SU-DHL-6 (cell line): ENCODE measurements at regions not wholly inside any gene's neighbourhood (a gene's known extent, or its start where the extent isn't known, plus 50 kb on each side); places are given as distances from the start of the nearest gene placed in this dataset.

Experiments
- H2AFZ ChIP-seq: fragments of 200-600 bp; sonication (generic); 2 replicates; pipeline ENCODE4 v1.6.1; 2014; ENCODE audit warnings: low read depth, mild to moderate bottlenecking, moderate library complexity, mixed read lengths, antibody characterized with exemption, low read length; ENCODE audit not compliant: severe bottlenecking
- H3F3A ChIP-seq: fragments of 200-600 bp; shearing (Covaris generic); 2 replicates; pipeline ENCODE4 v1.6.0; 2016; ENCODE audit warnings: antibody characterized with exemption, mild to moderate bottlenecking; ENCODE audit not compliant: insufficient read depth
- H3K27ac ChIP-seq: fragments of 200-600 bp; sonication (generic); 2 replicates; pipeline ENCODE4 v1.5.1; 2016; ENCODE audit warnings: low read depth, mild to moderate bottlenecking, low read length, moderate library complexity, mixed read lengths
- H3K27me3 ChIP-seq: fragments of 200-600 bp; sonication (generic), shearing (Covaris generic); 2 replicates; pipeline ENCODE4 v1.6.0; 2014; ENCODE audit warnings: mild to moderate bottlenecking, low read length
- H3K36me3 ChIP-seq: fragments of 200-600 bp; sonication (generic); 2 replicates; pipeline ENCODE4 v1.6.1; 2014; ENCODE audit warnings: mild to moderate bottlenecking, low read length, mixed read lengths
- H3K4me2 ChIP-seq: fragments of 300-600, 200-600 bp; shearing (Covaris generic), sonication (generic); 2 replicates; pipeline ENCODE4 v1.6.0; 2014; ENCODE audit warnings: low read length, low read depth, mild to moderate bottlenecking; ENCODE audit not compliant: poor library complexity, severe bottlenecking
- H3K4me3 ChIP-seq: fragments of 200-600 bp; sonication (generic); 2 replicates; pipeline ENCODE4 v1.5.1; 2014; ENCODE audit warnings: antibody characterized with exemption, low read length, mild to moderate bottlenecking, mixed read lengths; ENCODE audit not compliant: insufficient read depth, poor library complexity, severe bottlenecking
- H3K79me2 ChIP-seq: fragments of 200-600 bp; sonication (generic); 2 replicates; pipeline ENCODE4 v1.6.1; 2014; ENCODE audit warnings: mild to moderate bottlenecking, low read length, moderate library complexity; ENCODE audit not compliant: insufficient read depth
- H3K9ac ChIP-seq: fragments of 200-600 bp; sonication (generic); 2 replicates; pipeline ENCODE4 v1.7.0; 2014; ENCODE audit warnings: mild to moderate bottlenecking, low read length
- H3K9me2 ChIP-seq: fragments of 200-600 bp; sonication (generic); replicated peaks from 2 replicates; pipeline ENCODE4 v1.6.1; 2014; ENCODE audit warnings: low read length; ENCODE audit not compliant: insufficient read depth
- H3K9me3 ChIP-seq: fragments of 200-600 bp; sonication (generic); 2 replicates; pipeline ENCODE4 v1.6.1; 2014; ENCODE audit warnings: low read length, mixed read lengths; ENCODE audit not compliant: insufficient read depth
- H4K20me1 ChIP-seq: fragments of 200-600 bp; sonication (generic); 2 replicates; pipeline ENCODE4 v1.6.1; 2014; ENCODE audit warnings: low read depth, mild to moderate bottlenecking, antibody characterized with exemption, low read length, moderate library complexity, mixed read lengths
- EZH2phosphoT487 ChIP-seq: fragments of 200-600 bp; sonication (generic), shearing (Covaris generic); conservative IDR thresholded peaks from 2 replicates; pipeline ENCODE4 v1.6.1; 2018; ENCODE audit warnings: mild to moderate bottlenecking, antibody characterized with exemption, low read length, moderate library complexity, mixed read lengths
- TF ChIP-seq, protein P1 (sequence below): fragments of 200-600 bp; sonication (generic); IDR thresholded peaks from one replicate; pipeline ENCODE4 v1.5.1; 2017; ENCODE audit warnings: antibody characterized with exemption, mild to moderate bottlenecking, low read length, moderate library complexity; ENCODE audit not compliant: insufficient read depth, poor library complexity, severe bottlenecking

DNA sequence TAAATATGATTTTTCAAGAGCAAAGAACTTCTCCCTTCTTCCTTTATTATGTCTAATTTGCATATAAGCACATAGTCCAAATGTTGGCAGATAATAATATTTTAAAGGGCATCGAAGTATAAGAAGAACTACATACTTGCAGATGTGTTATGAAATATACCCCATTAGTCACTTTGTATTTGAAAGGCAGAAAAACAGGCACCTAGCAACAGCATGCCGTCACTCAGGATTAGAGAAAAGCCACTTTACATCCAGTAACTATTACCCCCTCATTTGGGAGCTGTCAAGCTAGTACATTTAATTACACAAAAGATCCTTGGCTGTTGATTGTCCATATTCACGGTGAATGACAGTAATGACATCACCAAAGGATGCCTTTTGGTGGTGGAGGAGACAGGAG, 99.3 kb upstream of the ARMC2 start:
- Histone ChIP-seq H3K27ac (no peak overlapping the region), H2AFZ (no peak overlapping the region), H3K36me3 (no peaks in the 10 kb centered on the region), H3K4me3 (no peak overlapping the region), H3K79me2 (no peaks in the 10 kb centered on the region), H3K27me3 (no peaks in the 10 kb centered on the region), H3F3A (no peaks in the 10 kb centered on the region), H4K20me1 (no peaks in the 10 kb centered on the region), H3K9me3 (no peaks in the 10 kb centered on the region), H3K4me2 (no peak overlapping the region), H3K9ac (no peak overlapping the region), H3K9me2 (no peaks in the 10 kb centered on the region)
- TF ChIP-seq EZH2phosphoT487 = no peak
- TF ChIP-seq, protein P1, sequence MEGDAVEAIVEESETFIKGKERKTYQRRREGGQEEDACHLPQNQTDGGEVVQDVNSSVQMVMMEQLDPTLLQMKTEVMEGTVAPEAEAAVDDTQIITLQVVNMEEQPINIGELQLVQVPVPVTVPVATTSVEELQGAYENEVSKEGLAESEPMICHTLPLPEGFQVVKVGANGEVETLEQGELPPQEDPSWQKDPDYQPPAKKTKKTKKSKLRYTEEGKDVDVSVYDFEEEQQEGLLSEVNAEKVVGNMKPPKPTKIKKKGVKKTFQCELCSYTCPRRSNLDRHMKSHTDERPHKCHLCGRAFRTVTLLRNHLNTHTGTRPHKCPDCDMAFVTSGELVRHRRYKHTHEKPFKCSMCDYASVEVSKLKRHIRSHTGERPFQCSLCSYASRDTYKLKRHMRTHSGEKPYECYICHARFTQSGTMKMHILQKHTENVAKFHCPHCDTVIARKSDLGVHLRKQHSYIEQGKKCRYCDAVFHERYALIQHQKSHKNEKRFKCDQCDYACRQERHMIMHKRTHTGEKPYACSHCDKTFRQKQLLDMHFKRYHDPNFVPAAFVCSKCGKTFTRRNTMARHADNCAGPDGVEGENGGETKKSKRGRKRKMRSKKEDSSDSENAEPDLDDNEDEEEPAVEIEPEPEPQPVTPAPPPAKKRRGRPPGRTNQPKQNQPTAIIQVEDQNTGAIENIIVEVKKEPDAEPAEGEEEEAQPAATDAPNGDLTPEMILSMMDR = no peak

DNA sequence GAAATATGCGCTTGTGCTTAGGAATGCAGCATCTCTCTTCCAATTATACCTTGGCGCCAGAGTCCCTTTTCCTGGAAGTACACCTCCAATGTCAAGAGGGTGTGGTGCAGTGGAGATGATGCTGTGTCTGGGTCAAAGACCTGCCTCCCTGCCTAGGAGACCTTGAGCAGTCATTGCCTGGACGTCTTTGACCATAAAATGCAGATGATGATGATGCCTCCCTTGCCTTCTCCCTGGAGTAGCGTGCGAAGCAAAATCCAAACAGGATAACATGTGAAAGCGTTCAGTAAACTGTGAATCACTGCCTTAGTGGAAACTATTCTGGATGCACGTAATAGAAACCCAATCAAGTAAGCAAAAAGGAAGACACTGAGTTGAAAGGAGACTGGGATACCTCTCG, 97.4 kb upstream of the ARMC2 start:
- Histone ChIP-seq H3K4me3 (no peak overlapping the region), H3K9ac (no peak overlapping the region), H3K36me3 (no peaks in the 10 kb centered on the region), H3K9me2 (no peaks in the 10 kb centered on the region), H3K4me2 (no peak overlapping the region), H3K27me3 (no peaks in the 10 kb centered on the region), H3F3A (no peaks in the 10 kb centered on the region), H2AFZ (no peak overlapping the region), H3K9me3 (no peaks in the 10 kb centered on the region), H4K20me1 (no peaks in the 10 kb centered on the region), H3K79me2 (no peaks in the 10 kb centered on the region), H3K27ac (no peak overlapping the region)
- TF ChIP-seq, protein P1 = no peak
- TF ChIP-seq EZH2phosphoT487 = no peak

DNA sequence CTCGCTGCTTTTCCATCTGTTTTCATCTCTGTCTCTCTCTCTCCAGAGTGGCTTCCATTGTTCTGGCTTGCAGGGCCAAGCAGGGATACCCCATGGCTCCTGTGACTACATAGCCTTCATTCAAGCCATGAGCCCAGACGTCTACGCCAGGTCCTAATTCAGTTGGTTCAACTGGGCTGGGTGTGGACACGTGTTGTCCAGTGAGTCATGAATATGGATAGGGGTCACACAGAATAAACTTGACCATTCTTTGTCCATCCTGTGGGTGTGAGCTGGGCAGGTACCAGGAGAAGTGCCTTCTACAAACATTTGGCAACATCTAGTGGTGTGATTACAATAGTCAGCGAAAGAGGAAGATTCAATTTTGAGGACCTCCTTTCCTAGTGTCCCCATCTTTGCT, 96.9 kb upstream of the ARMC2 start:
- no peaks in the 10 kb centered on the region for H3F3A ChIP-seq
- no peak overlapping the region for H3K9ac ChIP-seq
- H3K9me3 ChIP-seq = no peaks in the 10 kb centered on the region
- TF ChIP-seq, protein P1 = no peak
- TF ChIP-seq EZH2phosphoT487 = no peak
- H2AFZ ChIP-seq = no peak overlapping the region
- H3K36me3 ChIP-seq = no peaks in the 10 kb centered on the region
- H3K79me2 ChIP-seq = no peaks in the 10 kb centered on the region
- H4K20me1 ChIP-seq = no peaks in the 10 kb centered on the region
- H3K27ac ChIP-seq = no peak overlapping the region
- no peaks in the 10 kb centered on the region for H3K9me2 ChIP-seq
- no peak overlapping the region for H3K4me3 ChIP-seq
- H3K27me3 ChIP-seq = no peaks in the 10 kb centered on the region
- H3K4me2 ChIP-seq = no peak overlapping the region
